ENCODE measurements at regions not wholly inside any gene's neighbourhood (a gene's known extent, or its start where the extent isn't known, plus 50 kb on each side); places are given as distances from the start of the nearest gene placed in this dataset.

DNA sequence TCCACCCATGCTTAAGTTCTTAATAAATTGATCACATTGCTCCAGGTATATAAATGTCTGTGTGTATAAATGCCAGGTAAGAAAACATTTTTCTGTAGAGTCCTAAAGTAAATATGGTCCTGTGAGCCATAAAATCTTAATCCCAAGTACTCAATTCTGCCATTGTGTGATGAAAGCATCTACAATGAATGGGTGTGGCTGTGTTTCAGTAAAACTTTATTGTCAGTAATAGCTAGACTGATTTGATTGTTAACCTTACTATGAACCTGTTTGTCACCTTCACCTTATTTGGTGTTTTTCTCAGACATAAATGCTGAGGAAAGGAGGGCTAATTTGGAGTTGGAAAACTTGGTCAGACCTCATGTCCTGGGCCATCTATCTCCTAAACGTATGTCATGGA lies 683.5 kb upstream of the GRM7 start:
- DNase-seq (ENCODE audit: low read depth, low spot score) = no peak

DNA sequence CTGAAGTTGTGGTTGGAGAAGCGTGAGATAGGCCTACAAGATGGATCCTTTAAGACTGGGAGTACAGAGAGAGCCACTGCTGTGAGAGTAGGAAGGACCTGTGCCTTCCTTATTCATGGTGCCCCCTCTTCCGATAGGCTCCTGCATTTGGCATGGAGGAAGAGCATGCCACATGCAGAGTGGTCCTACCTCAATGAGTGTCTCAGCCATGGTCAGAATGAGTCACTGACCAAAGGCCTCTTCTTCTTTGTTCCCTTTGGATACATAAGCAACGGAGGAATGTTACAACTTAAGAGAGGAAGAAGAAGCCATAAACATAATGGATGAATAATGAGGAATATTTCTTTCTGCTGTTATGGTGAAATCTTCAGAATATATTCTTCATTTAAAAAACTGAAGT lies 681.2 kb upstream of the GRM7 start:
- DNase-seq (ENCODE audit: low read depth, low spot score) = no peak

DNA sequence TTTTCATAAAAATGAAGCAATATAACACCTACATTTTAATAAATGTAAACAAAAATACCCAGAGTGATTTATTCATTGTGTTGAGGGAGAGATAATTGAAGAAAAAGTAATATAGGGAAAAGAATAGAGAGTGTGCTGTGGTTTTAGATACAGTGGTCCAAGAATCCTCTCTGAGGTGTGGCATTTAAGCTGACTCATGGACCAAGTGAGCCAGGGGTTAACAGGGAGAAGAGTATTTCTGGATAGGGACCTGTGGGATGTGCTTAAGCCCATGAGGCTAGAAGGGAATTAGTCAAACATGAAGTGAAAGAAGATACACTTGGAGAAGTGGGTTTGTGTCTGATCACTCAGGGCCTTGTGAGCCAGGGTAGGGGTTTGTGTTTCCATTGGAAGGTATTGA lies 680.7 kb upstream of the GRM7 start:
- no peak for DNase-seq (ENCODE audit: low read depth, low spot score)

DNA sequence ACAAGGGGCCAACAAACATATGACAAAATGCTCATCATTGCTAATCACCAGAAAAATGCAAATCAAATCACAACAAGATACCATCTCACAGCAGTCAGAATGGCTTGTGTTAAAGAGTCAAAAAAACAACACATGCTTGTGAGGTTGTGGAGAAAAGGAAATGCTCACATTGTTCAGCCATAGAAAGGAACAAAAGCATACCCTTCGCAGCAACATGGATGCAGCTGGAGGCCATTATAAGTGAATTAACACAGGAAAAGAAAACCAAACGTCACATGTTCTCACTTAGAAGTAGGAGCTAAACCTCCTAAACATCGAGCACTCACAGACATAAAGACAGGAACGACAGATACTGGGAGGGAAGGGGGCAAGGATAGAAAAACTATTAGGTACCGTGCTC lies 678.4 kb upstream of the GRM7 start:
- DNase-seq (ENCODE audit: low read depth, low spot score) = no peak

DNA sequence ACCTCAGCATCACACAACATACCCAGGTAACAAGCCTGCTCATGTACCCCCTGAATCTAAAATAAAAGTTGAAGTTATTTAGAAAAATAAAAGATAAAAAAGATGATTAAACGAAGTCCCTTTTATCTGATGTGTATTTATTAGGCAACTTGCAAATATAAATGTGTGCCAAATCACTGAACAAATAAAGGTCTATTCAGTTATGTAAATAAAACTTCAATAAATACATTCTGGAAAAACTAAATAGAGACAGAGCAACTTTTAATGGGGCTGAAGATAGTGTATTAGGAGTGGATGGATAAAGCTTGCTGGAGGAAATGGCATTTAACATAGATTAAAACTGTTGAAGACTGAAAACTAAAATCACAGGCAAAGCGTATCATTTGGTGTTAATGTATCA lies 678.0 kb upstream of the GRM7 start:
- no peak for DNase-seq (ENCODE audit: low read depth, low spot score)

DNA sequence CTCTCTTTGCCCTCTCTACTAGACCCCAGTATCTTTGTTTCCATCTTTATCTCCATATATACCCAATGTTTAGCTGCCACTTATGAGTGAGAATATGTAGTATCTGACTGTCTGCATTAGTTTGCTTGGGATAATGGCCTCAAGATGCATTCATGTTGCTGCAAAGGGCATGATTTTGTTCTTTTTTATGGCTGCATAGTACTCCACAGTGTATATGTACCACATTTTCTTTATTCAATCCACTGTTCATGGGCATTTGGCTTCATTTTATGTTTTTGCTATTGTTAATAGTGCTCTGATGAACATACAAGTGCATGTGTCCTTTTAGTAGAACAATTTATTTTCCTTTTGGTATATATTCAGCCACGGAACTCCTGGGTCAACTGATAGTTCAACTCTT lies 671.5 kb upstream of the GRM7 start:
- no peak for DNase-seq (ENCODE audit: low read depth, low spot score)

DNA sequence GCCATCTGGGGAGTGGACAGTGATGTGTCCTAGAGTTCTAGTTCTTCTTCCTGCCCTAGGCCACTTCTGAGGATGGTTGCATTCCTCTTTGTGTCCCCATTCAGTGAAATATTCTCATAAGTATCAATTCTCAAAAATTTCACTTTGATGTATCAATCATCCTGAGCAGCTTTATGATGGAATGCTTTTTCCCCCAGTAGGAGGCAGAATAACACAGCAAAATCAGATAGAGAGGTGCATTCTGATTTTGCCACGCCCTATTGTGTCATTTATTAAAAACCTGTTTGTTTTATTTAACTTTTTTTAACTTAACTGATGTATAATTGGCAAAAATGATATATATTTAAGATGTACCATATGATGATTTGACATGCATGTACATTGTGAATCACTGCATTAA lies 656.0 kb upstream of the GRM7 start:
- no peak for DNase-seq (ENCODE audit: low read depth, low spot score)

DNA sequence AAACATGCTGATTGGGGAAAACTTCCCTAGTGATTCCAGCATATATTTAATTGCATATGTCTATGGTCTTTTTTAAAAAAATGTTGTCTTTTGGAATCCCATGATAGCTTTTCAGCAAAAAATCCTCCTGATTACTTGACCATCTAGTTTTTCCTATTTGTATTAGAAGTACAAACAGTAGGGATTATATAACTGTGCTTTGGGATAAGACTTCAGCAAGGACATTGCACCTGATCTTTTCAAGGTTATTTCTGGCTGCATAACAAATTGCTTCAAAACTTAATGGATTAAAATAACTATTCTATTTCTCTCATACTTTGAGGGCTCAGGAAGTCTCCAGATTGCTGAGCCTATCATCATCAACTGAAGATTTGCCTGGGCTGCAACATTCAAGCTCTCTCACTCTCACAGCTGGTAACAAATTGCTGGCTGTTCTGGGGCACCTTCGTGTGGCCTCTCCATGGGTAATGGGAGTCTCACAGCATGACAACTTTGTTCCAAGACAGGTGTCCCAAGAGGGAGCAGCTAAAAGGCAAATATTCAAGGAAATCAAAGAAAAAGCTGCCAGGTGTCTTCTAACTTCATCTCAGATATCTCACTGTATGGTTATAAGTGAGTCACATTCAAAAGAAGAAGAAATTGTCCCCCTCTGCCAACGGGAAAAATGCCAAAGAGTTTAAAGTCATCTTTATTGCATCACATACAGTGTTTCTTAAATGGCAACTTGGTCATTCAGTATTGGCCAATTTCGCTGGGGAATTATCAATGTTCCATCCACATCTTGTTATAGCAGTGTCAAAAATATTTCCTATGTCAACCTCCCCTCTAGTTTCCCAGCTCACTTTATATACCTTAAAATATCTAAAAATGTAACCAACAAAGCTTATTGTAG lies 644.5 kb upstream of the GRM7 start:
- DNase-seq (ENCODE audit: low read depth, low spot score) = no peak

DNA sequence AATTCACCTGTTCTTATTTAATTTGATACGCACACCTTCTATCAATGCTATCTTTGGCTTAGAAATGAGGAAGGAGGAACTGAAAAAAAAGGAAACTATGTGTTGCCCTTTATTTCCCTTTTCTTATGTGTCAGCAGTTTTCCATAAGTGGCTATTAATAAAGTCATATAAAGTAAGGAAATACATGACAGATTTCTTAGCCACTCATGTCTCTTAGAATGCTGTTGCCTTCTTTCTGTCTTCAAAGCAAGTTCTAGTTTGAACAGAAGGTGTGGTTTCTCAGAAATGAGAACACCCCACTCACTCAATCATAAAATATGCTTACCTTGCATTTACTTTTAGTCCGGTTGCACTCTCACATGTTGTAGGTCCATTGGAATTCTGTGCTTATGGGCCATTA lies 640.5 kb upstream of the GRM7 start:
- no peak for DNase-seq (ENCODE audit: low read depth, low spot score)

DNA sequence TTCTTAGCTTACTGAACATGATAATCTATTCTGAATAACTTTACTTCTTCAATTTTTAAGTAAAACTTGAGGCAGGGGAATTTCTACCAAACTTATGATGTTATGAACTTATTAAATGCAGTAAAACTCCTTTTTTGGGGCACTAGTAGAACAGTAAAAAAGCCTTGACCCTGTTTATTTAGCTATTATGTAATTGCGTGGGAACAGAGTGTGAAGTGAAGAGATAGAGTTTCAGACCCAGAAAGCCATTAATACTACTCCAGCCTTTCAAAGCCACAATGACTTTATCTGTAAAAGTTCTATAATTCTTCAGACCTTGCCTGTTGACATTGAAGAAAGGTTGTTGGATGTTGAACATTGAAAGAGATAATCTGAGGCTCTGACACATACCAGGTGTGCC lies 638.8 kb upstream of the GRM7 start:
- no peak for DNase-seq (ENCODE audit: low read depth, low spot score)

DNA sequence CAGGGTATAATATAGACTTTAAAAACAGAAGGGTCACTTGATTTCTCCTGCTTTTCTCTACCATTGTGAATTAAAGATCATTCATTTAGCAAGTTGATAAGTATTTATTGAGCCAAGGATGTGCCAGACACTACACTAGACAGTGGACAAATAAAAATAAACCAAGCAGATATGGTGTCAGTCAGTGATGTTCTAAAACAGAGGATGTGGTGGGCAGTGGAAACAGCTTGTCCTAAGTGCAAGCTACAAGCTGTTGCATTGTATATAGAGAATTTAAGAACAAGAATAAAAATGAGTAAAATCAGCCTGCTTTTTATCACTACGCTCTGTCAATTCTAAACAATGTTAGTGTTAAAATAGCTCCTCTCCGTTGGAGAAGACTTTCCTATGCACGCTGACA lies 637.3 kb upstream of the GRM7 start:
- no peak for DNase-seq (ENCODE audit: low read depth, low spot score)

DNA sequence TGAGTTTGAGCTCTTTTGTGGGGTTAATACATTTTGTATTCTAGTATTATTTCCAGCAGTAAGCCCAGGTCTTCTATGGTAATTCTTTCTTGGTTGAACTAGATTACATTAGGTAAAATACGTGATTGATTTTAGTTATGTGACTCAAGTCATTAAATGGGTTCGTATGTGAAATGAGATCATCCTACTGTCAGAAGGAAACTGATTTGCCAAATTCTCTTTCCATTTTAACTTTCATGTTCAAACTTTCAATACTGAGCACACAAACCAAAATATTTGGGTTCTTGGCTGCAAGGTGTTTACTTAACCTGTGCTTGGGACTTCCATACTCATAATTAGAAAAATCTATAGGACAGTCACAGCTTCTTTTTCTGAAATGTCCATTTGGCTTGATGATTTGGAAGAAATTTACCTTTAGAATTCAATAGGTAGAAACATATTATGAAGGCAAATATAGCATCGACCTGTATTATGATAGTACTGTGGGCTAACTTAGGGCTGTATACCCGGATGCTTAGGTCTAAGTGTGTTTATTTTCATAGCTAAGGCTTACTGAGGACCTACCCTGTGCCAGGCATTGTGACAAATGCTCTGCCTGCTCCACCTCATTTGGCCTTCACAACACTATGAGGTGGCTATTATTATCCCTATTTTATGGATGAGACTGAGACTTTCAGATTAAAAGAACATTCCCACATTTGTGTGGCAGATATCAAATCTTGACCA lies 631.8 kb upstream of the GRM7 start:
- DNase-seq (ENCODE audit: low read depth, low spot score) = no peak

DNA sequence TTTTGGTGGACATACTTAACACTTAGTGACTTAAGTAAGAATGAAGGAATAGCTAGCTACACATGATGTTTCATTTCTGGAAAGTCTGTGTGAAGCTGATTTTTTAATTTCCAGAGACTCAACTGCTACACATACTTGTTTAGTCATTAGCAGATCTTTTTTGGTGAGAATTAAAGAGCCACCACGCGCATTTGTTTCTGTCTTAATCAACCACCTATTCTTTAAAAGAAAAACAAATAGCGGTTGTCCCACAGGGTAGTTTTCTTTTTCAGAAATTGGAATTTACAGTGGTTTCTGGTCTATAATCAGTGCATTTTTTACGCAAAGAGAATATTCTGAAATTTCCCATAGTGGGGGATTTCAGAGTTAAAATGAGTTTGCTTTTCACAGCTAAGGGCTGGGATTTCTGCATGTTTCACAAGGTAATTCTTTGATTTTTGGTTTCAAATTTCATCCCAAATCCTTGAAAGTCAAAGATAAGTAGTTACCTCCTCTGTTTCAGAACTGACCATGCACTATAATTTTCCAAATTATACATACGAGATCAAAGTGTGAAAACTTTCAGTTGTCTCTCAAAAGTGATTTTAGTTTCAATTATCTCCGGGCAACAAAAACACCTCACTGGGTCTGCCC lies 631.0 kb upstream of the GRM7 start:
- no peak for DNase-seq (ENCODE audit: low read depth, low spot score)

DNA sequence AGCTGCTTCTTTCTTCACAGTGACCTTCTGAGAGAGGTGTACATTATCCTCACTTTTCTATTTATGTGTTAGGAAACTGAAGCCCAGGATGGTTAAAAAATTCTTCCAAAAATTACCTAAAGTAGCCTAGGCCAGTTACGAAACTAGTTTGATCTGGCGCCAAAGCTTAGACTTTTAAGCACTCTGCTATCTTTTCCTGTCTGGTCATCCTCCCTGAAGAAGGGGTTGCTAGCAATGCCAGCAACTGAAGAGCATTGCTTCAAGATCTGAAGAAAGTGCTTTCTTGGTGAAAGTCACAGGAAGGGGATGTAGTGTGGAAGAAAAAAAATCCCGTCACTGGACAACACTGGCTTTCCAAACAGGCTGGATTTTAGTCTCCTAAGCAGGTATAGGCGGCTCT lies 618.8 kb upstream of the GRM7 start:
- DNase-seq (ENCODE audit: low read depth, low spot score) = no peak

DNA sequence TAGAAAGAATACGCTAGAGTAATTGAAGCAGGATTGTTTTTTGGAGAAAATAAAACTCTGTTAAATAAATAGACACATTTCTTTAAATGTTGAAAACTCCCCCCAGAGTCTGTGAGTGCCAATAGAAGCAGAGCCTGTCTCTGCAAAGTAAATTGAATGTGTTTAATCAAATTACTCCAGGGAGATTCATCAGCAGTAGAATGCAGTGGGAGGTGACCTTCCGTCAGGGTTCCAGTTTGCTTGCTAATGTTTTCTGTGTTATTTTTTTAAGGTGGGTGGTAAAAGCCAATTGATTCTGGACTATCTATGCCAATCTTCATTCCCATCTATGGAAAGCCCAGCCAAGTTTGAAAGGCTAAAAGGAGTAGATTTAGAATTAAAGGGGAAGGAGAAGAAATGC lies 612.4 kb upstream of the GRM7 start:
- DNase-seq (ENCODE audit: low read depth, low spot score) = no peak

DNA sequence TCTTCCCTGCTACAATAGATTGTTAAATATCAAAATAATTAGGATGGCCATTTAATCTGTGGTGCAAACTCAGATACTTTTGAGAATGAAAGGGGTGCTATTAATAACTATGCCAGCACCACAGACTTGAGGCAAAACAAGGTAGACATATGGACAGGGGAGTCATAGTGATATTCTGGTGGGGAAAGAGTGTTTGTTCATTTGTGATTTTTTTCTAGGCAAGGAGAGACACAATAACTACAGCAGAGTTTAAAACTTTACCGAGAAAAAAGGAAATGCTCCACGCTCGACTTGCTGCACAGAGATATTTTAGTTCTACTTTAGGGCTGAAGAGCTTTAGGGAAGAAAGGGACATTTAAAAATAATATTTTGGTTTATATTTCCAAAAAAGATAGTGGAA lies 611.2 kb upstream of the GRM7 start:
- no peak for DNase-seq (ENCODE audit: low read depth, low spot score)

DNA sequence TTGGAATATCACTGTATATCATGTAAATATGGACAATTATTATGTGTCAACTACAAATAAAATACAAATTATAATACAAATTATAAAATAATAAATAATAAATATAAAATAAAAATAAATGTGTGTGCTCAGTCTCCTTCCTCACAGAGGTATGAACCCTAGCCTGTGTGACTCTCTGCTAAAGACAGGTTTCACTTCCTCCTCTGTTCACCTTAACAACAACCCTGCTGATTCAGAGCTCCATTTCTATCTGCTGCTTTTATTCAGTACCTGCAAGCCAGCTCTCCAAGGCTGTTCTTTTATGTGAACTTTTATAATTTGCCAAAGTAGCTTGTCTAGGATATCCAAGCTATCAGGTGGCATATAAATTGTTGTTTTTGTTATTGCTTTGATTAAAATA lies 610.7 kb upstream of the GRM7 start:
- DNase-seq (ENCODE audit: low read depth, low spot score) = no peak

DNA sequence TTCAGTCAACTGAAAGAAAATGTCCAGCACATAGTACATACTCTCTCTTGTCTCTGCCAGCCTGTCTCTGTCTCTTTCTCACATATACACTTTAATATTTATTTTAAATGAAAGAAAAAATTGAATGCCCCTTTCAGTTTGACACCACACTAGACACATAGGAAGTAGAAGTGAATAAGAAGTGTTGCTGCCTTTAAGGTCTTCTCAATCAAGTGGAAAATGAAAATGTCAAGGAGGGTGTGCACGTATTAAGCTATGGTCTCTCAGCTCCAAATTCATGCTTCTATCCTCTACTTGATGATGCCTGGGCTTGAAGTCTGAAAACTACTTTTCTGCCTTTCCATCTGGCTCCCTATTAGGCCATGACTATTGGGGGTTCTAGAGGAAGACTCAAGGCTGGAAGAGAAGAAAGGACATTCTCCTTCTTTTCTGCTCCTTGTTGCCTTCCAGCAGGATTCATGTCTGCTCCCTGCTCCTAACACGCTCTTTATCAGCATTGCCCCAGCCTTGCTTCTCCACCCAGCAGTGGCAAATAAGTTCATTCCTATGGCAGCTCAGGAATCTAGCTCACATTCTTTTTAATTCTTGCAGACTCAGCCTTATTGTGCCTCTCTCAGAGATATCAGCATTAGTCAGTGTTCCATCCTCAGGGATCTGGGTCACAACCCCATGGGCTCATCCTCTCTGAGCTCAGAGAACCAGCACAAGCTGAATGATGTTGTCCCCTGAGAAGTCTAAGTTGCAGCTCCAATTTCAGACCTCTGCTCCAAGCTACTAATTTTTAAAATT lies 609.1 kb upstream of the GRM7 start:
- DNase-seq (ENCODE audit: low read depth, low spot score) = no peak

DNA sequence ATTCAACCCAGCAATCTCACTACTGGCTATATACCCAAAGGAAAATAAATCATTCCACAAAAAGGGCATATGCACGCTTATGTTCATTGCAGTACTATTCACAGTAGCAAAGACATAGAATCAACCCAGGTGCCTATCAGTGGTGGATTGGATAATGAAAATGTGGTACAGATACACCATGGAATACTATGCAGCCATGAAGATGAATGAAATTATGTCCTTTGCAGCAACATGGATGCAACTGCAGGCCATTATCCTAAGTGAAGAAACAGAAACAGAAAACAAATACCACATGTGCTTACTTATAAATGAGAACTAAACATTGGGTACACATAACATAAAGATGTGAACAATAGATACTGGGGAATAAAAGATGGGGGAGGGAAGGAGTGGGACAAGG lies 606.4 kb upstream of the GRM7 start:
- DNase-seq (ENCODE audit: low read depth, low spot score) = no peak

DNA sequence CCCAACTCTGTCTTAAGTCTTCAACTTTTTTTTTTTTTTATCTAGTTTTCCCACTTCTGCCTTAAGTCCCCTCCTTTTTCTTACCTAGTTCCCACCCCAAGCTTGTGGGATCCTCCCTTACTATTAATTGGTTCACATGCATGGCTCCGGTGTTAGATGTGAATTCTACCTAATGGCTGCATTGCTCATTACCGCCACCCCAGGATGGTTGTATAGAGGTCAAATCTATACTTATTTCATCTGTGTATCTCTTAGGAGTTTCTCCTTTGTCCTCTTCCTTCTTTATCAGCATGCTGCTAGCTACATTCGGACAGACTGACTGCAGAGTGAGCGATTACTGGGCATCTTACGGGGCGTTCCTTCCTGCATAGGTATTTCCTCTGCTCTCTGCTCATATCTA lies 605.7 kb upstream of the GRM7 start:
- no peak for DNase-seq (ENCODE audit: low read depth, low spot score)

DNA sequence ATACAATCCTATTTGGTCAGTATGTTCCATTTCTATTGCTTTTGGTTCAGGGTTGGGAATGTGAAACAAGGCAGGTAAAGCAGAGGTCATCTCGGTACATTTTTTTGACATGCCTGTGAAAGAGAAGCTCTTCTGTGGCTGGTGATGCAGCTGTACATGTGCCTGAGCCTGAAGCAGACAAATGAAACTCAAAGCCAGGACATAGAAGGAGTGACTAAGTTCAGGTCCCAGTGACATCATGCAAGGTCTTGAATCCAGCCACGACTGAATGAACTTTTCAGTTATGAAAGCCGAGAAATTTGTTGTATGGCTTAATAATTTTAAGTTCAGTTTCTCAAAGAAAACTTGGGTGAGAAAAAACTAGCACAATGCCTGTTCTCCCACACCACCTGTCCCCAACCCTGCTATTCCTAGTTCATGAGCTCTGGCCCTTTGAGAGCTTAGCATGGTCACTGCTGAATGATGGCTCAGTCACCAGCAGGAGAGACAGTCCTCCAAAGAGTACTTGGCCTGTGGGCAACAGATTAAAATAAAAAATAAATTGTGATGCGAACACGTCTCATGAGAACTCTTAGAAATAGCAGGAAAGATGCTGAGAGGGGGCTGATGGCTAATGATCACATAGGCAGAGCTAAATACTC lies 600.2 kb upstream of the GRM7 start:
- DNase-seq (ENCODE audit: low read depth, low spot score) = no peak

DNA sequence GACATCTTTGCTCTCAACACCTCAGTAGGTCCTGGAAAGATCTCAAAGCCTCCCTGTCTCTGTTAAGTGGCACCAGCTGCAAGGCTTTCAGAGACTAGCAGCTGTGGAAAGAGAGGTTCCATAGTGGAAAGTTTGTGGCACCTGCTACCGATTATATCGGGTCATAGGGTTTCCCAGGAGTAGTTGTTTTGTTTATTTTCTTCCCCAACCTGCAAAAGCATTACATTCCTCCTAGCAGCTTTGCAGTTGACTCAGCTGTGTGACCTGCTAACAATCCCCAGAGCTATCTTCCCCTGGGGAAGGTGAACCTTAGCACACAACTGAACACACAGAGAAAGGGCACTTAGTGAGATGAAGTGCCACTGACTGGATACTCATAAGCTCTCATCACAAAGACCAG lies 598.9 kb upstream of the GRM7 start:
- DNase-seq (ENCODE audit: low read depth, low spot score) = no peak

All from iPS DF 19.7 (cell line).